HG03159 (cell line): ENCODE measurements at regions not wholly inside any gene's neighbourhood (a gene's known extent, or its start where the extent isn't known, plus 50 kb on each side); places are given as distances from the start of the nearest gene placed in this dataset.

Experiments used
- ATAC-seq: cut with Tn5 transposase; IDR thresholded peaks from one replicate; pipeline ENCODE4 v1.9.1; 2021; ENCODE audit warnings: mild to moderate bottlenecking, moderate library complexity; ENCODE audit not compliant: unreplicated experiment

GRCh38 chr16:64826374-64826773 is 295.5 kb downstream of the CDH11 start:
- ATAC-seq, result no peak

- no peak for ATAC-seq
These were observed 298.3 kb downstream of the CDH11 start for GRCh38 chr16:64823481-64824075.

- ATAC-seq, result no peak
These were observed 311.8 kb downstream of the CDH11 start for GRCh38 chr16:64809876-64810629.

GRCh38 chr16:64808474-64808873 is 313.4 kb downstream of the CDH11 start:
- ATAC-seq, result no peak

GRCh38 chr16:64791756-64792155 is 330.1 kb downstream of the CDH11 start:
- no peak for ATAC-seq

GRCh38 chr16:64784635-64785034 is 337.2 kb downstream of the CDH11 start:
- ATAC-seq, result no peak

GRCh38 chr16:64782484-64782883 is 339.4 kb downstream of the CDH11 start:
- no peak for ATAC-seq

GRCh38 chr16:64780445-64780844 is 341.4 kb downstream of the CDH11 start:
- ATAC-seq, result no peak

- ATAC-seq, result no peak
These were observed 343.1 kb downstream of the CDH11 start for GRCh38 chr16:64778777-64779176.

- ATAC-seq, result no peak
These were observed 348.2 kb downstream of the CDH11 start for GRCh38 chr16:64773638-64774037.

GRCh38 chr16:64773184-64773583 is 348.7 kb downstream of the CDH11 start:
- no peak for ATAC-seq

- no peak for ATAC-seq
These were observed 350.6 kb downstream of the CDH11 start for GRCh38 chr16:64771273-64771672.

GRCh38 chr16:64762211-64762610 is 359.7 kb downstream of the CDH11 start:
- no peak for ATAC-seq

GRCh38 chr16:64754279-64754678 is 367.6 kb downstream of the CDH11 start:
- ATAC-seq, result no peak

GRCh38 chr16:64751906-64752305 is 370.0 kb downstream of the CDH11 start:
- ATAC-seq, result no peak

- ATAC-seq, result no peak
These were observed 372.5 kb downstream of the CDH11 start for GRCh38 chr16:64749346-64749745.

GRCh38 chr16:64745258-64745930 is 376.5 kb downstream of the CDH11 start:
- ATAC-seq, result no peak

- ATAC-seq, result no peak
These were observed 379.2 kb downstream of the CDH11 start for GRCh38 chr16:64742455-64743223.

- ATAC-seq, result no peak
These were observed 381.6 kb downstream of the CDH11 start for GRCh38 chr16:64740261-64740660.

- no peak for ATAC-seq
These were observed 383.4 kb downstream of the CDH11 start for GRCh38 chr16:64738321-64738960.

- no peak for ATAC-seq
These were observed 385.0 kb downstream of the CDH11 start for GRCh38 chr16:64736857-64737256.
